Neural progenitor cell (in vitro differentiated cells): ENCODE measurements at regions not wholly inside any gene's neighbourhood (a gene's known extent, or its start where the extent isn't known, plus 50 kb on each side); places are given as distances from the start of the nearest gene placed in this dataset.

ENCODE experiments used
- CTCF ChIP-seq: fragments of 200-600 bp; sonication (generic); IDR thresholded peaks from 2 replicates; pipeline ENCODE4 v1.5.1; 2017; ENCODE audit warnings: antibody characterized with exemption, mild to moderate bottlenecking
- EZH2 ChIP-seq: fragments of 200-600 bp; sonication (generic); IDR thresholded peaks from 2 replicates; pipeline ENCODE4 v1.6.1; 2017; ENCODE audit warnings: antibody characterized with exemption, mild to moderate bottlenecking, moderate library complexity
- EZH2phosphoT487 ChIP-seq: fragments of 200-600 bp; sonication (generic); IDR thresholded peaks from 2 replicates; pipeline ENCODE4 v1.6.1; 2017; ENCODE audit warnings: antibody characterized with exemption

DNA sequence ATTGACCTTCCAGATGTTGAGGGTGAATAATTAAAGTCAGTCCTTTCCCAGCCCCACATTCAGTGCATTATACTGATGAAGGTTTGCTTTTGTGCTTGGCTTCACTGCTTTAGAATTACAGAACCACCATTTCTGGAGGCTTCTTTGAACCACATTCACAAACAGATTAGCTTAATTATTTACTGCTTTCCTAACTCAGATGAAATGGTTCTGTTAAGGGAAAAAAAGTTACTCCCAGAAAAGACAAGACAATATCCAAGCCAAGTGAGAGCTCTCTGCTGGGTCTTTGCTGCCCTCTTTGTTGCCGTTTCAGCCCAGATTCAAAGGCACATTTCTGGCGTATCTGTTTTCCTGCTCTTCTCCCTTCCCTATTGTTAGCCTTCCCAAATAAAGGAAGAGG lies 188.9 kb downstream of the AHR start:
- no peak for TF ChIP-seq CTCF
- TF ChIP-seq EZH2phosphoT487 = no peak
- TF ChIP-seq EZH2 = no peak
